Brain microvascular endothelial cell (primary cell): ENCODE measurements at regions not wholly inside any gene's neighbourhood (a gene's known extent, or its start where the extent isn't known, plus 50 kb on each side); places are given as distances from the start of the nearest gene placed in this dataset.
"Not testable (repeated sequence)": the region's sequence is repeated elsewhere in the genome, so short reads cannot be mapped to it uniquely, and the experiment has no call there.

Experiments
- DNase-seq: peaks from one replicate; pipeline ENCODE4 v3.0.0-alpha.2; 2020
- H3K27ac ChIP-seq: fragments of 250-450 bp; sonication (Bioruptor Pico); 2 replicates; pipeline ENCODE4 v1.5.1; 2020; ENCODE audit warnings: mild to moderate bottlenecking, moderate library complexity
- H3K27me3 ChIP-seq: fragments of 250-450 bp; sonication (Bioruptor Pico); replicated peaks from 2 replicates; pipeline ENCODE4 v1.5.1; 2020; ENCODE audit warnings: mild to moderate bottlenecking
- H3K36me3 ChIP-seq: fragments of 250-450 bp; sonication (Bioruptor Pico); replicated peaks from 2 replicates; pipeline ENCODE4 v1.5.1; 2020; ENCODE audit warnings: mild to moderate bottlenecking
- H3K4me3 ChIP-seq: 2 replicates; pipeline ENCODE4 v1.5.1; 2011; ENCODE audit warnings: low read depth, mild to moderate bottlenecking, control low read depth, low read length, moderate library complexity
- CTCF ChIP-seq: IDR thresholded peaks from 2 replicates; pipeline ENCODE4 v1.5.1; 2011; ENCODE audit warnings: low read depth, mild to moderate bottlenecking, moderate library complexity, low read length, control low read depth, inconsistent platforms; ENCODE audit errors: missing control alignments
- in situ Hi-C: cut with HindIII; loops from 2 replicates; pipeline ENCODE4 v1.10.0; 2017; ENCODE audit warnings: low sequenced_read_pairs, low pct_ligation_motif_present

- TF ChIP-seq CTCF, result no peak
- Histone ChIP-seq H3K27ac (no peak overlapping the region), H3K36me3 (no peaks in the 10 kb centered on the region), H3K4me3 (no peak overlapping the region), H3K27me3 (no peaks in the 10 kb centered on the region)
- no peak for DNase-seq
- in situ Hi-C loops, result no loop called here
Measured at GRCh38 chr1:47661040-47661439, 223.2 kb downstream of the FOXD2 start.

- Histone ChIP-seq H3K36me3 (no peaks in the 10 kb centered on the region), H3K27me3 (no peaks in the 10 kb centered on the region), H3K27ac (no peak overlapping the region), H3K4me3 (no peak overlapping the region)
- TF ChIP-seq CTCF, result no peak
- in situ Hi-C loops, result no loop called here
- no peak for DNase-seq
Measured at GRCh38 chr1:47662068-47662467, 224.2 kb downstream of the FOXD2 start.

GRCh38 chr1:47663286-47663685 lies 225.4 kb downstream of the FOXD2 start:
- H3K27ac ChIP-seq, result no peak overlapping the region
- in situ Hi-C loops, result no loop called here

GRCh38 chr1:47664356-47664755 lies 226.5 kb downstream of the FOXD2 start:
- in situ Hi-C loops, result no loop called here
- no peak for TF ChIP-seq CTCF
- H3K27me3 ChIP-seq, result no peaks in the 10 kb centered on the region
- no peaks in the 10 kb centered on the region for H3K36me3 ChIP-seq
- no peak for DNase-seq
- H3K27ac ChIP-seq, result no peak overlapping the region
- no peak overlapping the region for H3K4me3 ChIP-seq

More at GRCh38 chr1:47663286-47663685, 225.4 kb downstream of the FOXD2 start:
- no peak for TF ChIP-seq CTCF
- DNase-seq, result no peak
- H3K36me3 ChIP-seq, result no peaks in the 10 kb centered on the region
- H3K27me3 ChIP-seq, result no peaks in the 10 kb centered on the region
- H3K4me3 ChIP-seq, result no peak overlapping the region

GRCh38 chr1:47664896-47665295 lies 227.1 kb downstream of the FOXD2 start:
- H3K4me3 ChIP-seq, in situ Hi-C loops, DNase-seq, H3K27me3 ChIP-seq, H3K27ac ChIP-seq, H3K36me3 ChIP-seq: not testable (repeated sequence)

- DNase-seq, result no peak
- H3K4me3 ChIP-seq, result no peak overlapping the region
- H3K36me3 ChIP-seq, result no peaks in the 10 kb centered on the region
- H3K27ac ChIP-seq, result no peak overlapping the region
- no peaks in the 10 kb centered on the region for H3K27me3 ChIP-seq
- TF ChIP-seq CTCF, result no peak
- in situ Hi-C loops, result no loop called here
Measured at GRCh38 chr1:47669081-47669585, 231.3 kb downstream of the FOXD2 start.
